Epithelial cell of proximal tubule (primary cell): ENCODE measurements at regions not wholly inside any gene's neighbourhood (a gene's known extent, or its start where the extent isn't known, plus 50 kb on each side); places are given as distances from the start of the nearest gene placed in this dataset.

Source experiments
- DNase-seq: peaks from one replicate; pipeline ENCODE4 v3.0.0-alpha.2; 2011; ENCODE audit warnings: low read depth
- H3K4me3 ChIP-seq: 2 replicates; pipeline ENCODE4 v1.5.1; 2011; ENCODE audit warnings: low read depth, mild to moderate bottlenecking, low read length
- TF ChIP-seq, protein P1 (sequence below): conservative IDR thresholded peaks from 2 replicates; pipeline ENCODE4 v1.5.1; 2012; ENCODE audit warnings: low read depth, mild to moderate bottlenecking, low read length

DNA sequence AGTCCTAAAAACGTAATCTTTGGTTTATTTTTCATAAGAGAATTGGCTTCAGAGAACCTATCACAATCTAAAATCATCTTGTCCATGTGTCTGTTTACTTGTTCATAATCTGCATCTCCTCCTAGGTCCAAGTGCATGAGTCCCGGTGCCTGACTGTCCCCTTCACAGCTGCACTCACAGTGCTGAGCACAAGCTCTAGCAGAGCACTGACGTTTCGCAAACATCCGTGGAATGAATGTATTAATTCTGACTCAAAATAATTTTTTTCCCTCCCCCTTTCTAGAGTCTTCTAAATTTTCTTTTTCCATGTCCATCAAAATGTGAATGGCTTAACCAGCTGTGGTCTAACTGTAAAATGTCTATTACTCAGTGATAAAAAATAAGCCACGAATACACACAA lies 245.5 kb upstream of the TSHZ3 start:
- TF ChIP-seq, protein P1, sequence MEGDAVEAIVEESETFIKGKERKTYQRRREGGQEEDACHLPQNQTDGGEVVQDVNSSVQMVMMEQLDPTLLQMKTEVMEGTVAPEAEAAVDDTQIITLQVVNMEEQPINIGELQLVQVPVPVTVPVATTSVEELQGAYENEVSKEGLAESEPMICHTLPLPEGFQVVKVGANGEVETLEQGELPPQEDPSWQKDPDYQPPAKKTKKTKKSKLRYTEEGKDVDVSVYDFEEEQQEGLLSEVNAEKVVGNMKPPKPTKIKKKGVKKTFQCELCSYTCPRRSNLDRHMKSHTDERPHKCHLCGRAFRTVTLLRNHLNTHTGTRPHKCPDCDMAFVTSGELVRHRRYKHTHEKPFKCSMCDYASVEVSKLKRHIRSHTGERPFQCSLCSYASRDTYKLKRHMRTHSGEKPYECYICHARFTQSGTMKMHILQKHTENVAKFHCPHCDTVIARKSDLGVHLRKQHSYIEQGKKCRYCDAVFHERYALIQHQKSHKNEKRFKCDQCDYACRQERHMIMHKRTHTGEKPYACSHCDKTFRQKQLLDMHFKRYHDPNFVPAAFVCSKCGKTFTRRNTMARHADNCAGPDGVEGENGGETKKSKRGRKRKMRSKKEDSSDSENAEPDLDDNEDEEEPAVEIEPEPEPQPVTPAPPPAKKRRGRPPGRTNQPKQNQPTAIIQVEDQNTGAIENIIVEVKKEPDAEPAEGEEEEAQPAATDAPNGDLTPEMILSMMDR = no peak
- H3K4me3 ChIP-seq = no peak overlapping the region
- no peak for DNase-seq

DNA sequence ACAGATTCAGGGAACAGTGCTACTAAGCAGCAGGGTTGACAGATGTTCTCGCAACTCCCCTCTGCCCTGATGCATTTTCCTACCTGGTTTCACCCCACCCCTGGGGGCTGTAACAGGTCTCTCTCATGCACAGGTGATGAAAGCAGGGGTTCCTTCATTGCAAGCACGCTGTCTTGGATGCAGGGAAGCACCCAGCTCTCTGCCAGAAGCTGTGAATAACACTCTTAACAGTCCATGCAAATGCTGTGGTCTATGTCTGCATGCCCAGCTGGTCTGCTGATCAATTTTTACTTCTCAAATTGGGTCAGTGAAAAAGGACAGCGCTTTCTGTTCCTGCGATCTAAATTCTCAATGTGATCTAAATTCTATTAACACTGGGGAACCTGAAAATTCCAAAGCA lies 246.3 kb upstream of the TSHZ3 start:
- TF ChIP-seq, protein P1 = no peak
- H3K4me3 ChIP-seq = no peak overlapping the region
- no peak for DNase-seq

DNA sequence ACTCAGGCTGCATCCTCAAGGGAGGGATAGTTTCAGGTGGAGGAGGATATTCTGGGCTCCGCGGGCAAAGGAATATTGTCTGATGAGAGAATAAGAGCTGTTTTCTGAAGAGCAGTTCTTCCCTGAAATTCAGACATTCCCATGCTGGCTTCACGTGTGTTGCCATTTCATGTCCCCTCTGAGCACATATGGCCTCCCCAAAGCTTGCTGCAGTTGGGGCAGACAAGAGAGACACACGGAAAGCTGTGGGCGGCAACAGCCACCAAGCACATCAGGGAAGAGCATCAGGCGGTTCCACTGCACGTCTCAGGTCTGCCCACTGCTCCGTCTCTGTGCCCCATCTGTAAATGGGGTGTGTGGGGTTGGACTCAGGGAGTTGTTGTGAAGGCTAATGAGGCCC lies 247.5 kb upstream of the TSHZ3 start:
- no peak for DNase-seq
- H3K4me3 ChIP-seq = no peak overlapping the region
- TF ChIP-seq, protein P1 = no peak

DNA sequence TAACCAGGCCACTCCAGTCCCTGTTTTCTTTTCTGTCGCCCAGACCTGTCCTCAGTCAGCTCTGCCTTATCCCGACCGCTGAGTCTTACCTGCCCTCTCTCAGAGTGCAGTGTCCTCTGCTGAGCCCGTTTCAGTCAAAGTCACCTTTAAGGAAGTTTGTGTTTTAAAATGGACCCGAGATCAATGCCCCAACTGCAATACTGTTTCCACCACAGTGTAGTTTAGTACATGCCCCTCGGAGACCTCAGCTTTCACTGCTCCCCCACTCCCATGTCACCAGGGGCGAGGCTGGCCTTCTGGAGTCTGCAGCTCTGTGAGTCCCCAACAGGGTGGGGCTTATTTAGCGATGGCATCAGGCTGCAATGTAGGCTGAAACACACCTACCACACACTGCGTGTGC lies 248.4 kb upstream of the TSHZ3 start:
- no peak overlapping the region for H3K4me3 ChIP-seq
- no peak for DNase-seq
- TF ChIP-seq, protein P1 = no peak

DNA sequence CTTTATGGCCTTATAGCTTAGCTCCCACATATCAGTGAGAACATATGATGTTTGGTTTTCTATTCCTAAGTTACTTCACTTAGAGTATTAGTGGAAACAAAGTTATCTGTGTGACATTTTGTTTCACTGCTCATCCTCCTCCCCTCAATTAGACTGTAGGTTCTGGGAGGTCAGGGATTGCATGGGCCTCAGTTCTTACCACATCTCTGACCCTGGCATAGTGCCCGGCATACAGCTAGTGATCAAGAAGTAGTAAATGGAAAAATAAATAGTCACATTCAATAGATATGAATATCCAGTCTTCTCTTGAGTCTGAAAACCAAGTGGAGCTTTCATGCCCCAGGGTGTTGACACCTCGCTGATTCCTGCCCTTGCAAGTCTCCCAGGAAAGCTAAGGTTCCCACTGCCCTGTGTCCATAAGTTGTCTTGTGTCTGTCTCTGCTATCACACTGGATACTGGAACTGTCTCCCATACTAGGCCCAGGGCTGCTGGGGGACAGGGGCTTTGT lies 249.5 kb upstream of the TSHZ3 start:
- H3K4me3 ChIP-seq = no peak overlapping the region
- TF ChIP-seq, protein P1 = no peak
- no peak for DNase-seq

DNA sequence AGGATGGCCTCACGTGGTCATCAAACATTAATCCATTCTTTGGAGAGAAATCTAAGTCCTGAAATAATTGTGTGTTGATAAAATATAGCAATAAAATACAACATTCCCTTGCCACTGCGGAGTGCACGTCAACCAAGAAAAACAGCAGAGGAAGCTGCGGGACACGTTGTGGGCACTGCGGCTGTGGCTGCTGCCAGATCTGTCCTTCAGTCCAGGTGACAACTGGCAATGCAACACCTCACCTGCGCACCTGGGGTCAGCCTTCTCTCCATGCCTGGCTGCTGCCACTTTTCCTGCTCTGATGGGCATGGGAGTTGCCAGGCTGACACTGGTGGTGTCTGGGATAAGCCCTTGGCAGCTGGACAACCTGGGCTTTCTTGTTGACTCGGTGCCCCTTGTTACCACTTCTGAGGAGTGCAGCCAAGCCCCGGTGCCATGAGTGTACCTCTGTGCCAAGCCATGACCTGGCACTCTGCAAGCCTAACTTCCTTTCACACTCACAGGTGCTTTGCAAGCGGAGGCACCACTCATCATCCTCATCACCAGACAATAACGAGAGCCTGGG lies 251.6 kb upstream of the TSHZ3 start:
- DNase-seq = no peak
- H3K4me3 ChIP-seq = no peak overlapping the region
- TF ChIP-seq, protein P1 = no peak

DNA sequence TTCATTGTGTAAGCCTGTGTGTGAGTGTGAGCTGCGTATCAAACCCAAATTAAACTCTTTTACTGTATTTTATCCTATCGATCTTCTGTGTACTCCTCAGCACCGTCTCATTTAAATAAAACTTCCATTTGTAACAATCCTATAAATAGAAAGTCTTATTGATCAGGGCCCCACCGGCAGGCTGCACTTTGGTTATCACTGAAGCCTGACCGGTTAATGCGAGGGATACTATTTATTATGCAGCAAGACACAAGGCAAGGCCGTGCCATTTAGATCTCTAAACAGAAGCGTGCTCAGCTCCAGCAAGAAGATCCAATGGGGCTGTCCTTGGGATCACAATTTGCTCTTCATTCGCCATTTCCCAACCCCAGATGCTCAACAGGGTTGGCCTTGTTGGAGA lies 252.6 kb upstream of the TSHZ3 start:
- TF ChIP-seq, protein P1 = no peak
- H3K4me3 ChIP-seq = no peak overlapping the region
- no peak for DNase-seq
